GM19328 (cell line): ENCODE measurements at regions not wholly inside any gene's neighbourhood (a gene's known extent, or its start where the extent isn't known, plus 50 kb on each side); places are given as distances from the start of the nearest gene placed in this dataset.

Experiments used
- ATAC-seq: cut with Tn5 transposase; IDR thresholded peaks from one replicate; pipeline ENCODE4 v1.9.1; 2021; ENCODE audit warnings: mild to moderate bottlenecking, moderate library complexity; ENCODE audit not compliant: unreplicated experiment

DNA sequence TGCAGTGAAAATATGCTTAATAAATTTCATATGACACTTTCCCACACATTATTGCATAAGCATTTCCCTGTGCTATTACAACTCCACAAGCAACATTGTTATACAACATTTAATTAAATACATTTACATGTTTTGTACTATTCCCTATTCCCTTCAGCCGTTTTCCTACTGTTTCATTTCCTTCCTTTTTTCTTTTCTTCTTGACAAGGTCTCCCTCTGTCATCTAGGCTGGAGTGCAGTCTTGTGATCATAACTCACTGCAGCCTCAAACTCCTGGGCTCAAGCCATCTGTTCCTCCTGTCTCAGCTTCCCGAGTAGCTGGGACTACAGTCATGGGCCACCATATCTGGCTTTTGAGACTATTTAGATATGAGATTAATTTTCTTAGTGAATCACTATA, 254.7 kb downstream of the NFKBIZ start:
- no peak for ATAC-seq

DNA sequence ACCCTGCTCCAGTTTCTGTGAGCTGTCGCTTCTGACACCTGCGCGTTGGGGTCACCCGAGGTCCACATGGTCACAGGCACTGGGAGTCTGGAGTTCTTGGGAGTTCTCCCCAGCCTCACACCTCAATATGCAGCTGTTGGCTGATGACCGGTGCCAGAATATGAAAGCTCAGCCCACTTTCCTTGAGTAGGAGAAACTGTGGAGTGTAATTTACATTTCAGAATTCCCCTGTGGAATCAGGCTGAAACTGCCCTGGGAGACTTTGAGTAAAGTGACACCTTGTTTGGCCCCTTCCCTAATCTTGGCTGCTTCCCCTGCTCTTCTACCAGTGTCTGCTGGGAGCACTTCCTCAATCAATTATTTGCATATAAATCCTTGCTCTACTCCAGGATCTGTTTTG, 255.9 kb downstream of the NFKBIZ start:
- ATAC-seq, result no peak

DNA sequence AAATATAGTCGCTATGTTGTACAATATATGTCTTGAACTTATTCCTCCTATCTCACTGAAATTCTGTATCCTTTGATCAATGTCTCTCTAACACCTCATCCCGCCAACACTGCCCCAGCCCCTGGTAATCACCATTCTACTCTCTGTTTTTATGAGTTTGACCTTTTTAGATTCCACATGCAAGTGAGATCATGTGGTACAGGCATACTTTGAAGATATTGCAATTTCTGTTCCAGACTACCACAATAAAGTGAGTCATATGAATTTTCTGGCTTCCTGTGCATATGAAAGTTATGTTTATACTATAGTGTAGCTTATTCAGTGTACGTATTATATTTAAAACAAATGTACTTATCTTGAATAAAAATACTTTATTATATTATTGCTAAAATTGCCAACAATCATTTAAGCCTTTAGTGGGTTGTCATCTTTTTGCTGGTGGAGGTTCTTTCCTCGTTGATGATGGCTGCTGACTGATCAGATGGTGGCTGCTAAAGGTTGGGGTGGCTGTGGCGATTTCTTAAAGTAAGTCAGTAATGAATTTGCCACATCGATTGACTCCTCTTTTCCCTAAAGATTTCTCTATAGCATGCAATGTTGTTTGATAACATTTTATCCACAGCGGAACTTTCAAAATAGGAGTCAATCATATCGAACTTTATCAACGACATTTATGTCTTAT, 257.2 kb downstream of the NFKBIZ start:
- ATAC-seq, result no peak

DNA sequence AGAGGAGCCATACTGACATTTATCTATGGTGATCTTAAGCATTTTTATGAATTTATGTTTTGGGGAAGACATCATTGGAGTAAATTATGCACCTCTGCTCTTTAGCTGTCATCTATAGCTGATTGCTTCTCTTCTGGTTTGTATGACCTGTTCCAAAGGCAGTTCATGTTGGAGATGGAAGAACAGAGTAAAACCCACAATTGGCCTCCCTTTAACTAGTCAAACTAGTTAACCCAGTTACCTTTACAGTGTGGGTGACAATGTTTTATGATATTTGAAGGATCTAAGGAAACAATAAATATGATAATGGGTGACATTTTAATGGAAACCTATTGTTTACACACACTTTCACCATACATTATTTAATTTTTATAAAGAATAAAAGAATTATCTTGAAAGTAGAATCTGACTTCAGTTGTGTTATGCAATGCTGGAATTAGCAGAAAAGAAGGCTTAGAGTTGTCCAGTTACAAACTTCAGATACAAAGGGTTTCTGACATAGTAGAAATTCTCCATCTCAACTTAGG, 263.5 kb downstream of the NFKBIZ start:
- ATAC-seq, result no peak

DNA sequence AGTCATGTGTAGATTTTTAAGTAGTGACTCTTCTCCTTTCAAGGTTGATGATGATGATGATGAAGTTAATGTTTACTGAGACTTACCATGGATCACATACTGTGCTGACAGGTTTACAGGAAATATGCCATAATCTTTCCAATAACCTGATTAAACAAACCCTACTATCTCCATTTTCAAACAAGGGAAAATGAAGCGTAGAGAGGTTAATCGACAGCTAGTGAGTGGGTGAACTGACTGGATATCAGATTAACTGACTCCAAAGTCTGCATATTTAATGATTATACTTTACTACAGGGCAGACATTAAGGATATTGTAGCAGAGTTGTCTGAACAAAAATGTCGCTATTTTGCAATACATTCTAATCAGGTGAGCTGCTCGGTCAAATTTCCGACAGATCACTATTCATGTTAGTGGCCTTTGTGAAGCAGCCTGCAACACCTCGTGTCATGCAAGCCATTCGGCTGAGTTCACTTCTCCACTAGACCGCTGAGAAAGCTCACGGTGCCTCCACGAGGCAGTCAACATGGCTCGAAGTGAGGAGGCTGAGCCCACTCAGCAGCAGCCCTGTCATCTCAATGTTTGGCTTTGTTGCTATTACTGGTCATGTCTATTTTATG, 264.2 kb downstream of the NFKBIZ start:
- no peak for ATAC-seq

DNA sequence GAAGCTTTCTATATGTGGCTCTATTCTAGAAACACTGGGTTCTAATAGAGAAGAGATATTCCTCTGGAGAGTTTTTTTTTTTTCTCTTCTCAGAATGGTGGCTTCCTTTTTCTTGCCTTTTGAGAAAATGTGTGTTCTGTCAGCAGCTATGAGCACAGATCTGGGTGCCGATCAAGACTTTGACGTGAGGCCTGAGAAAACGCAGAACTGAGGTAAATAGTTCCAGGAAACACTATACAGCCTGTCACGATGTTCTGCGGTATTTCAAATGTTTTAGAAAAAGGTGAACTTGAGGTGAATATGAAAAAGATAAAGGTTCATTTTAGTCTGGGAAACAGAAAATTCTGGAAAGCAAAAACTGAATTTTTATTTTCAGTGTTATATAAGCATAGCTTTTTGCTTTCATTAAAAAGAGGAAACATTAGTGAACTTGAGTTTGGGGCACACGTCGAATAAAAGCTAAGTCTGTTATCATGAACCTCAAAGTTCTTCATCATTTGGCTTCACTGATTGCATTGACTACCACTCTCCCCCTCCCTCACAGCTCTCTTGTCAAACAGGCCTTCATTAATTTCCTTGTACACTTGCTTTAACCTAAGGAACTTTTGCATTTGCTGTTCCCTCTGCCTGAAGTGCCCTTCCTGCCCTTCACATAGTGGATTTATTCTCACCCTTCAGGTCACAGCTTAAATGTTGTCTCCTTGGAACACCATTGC, 265.1 kb downstream of the NFKBIZ start:
- ATAC-seq, result no peak

DNA sequence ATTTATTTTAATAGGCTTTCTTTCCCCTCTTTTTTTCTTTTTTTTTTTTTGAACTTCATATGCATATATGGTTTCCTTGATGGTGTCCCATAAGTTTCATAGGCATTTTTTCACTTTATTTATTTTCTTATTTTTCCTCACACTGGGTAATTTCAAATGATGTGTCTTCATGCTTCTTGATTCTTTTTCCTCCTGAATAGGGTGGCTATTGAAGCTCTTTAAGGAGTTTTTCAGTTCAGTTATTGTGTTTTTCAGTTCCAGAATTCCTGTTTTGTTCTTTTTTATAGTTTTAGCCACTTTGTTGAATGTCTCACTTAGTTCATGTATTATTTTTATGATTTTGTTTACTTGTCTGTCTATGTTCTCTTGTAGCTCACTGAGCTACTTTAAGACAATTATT, 273.2 kb downstream of the NFKBIZ start:
- ATAC-seq, result no peak

DNA sequence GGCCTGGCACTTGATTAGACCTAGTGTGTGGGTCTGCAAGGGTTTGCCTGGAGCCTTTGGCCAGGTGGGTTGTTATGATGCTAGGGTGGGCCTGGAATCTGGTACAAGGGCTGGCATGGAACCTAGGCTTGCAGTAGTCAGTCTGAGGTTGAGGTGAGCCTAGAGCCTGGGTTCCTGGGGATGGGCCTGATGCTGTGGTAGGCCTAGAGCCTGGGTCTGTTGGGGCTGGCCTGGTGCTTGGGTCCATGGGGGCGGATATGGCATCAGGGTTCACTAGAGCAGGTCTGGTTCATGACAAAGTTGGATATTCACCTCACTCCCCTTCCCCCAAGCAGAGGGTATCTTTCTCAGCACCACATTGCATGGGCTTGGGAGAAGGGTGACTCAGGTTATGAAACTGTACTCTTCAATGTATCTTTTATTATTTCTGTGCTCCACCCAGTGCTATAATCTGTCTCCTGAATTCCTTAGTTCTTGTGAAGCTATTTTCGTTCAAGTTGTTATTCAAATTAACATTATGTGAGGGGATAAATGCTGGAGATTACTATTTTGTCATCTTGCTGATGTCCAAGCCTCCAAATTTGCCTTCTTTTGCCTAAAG, 274.4 kb downstream of the NFKBIZ start:
- no peak for ATAC-seq

DNA sequence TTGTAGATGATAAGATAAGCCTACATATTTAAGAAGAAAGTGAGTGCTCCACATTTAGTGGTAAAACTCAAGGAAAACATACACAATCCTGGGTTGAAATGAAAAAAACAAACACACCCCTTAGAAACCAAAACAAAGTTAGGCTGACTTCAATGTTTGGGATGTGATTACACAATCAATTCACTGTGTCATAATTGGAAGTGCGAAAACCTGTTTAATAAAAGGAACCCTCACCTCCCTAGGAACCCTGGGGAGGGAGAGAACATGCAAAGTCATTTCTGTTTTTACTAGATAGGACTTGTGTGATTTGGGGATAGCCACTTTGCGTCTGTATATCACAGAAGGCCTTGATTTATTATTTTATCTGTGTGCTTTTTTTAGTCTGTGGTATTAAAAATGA, 275.0 kb downstream of the NFKBIZ start:
- no peak for ATAC-seq

DNA sequence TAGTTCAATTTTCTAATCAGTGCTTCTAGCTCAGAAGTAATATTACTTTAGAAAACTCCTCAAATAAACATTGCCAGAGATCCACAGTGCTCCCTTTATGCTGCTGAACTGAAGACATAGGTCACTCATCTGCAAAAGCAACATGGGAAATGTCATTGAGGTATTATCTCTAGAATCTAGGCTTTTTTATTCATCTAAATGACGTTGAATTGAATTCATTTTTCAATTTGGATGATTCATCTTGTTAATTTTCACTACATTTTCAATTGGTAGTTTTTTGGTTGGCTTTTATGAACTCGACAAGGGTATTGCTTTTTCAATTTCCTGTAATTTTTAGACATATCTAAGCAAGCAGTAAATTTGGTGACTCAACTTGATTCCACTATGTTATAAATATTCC, 275.4 kb downstream of the NFKBIZ start:
- ATAC-seq, result no peak

DNA sequence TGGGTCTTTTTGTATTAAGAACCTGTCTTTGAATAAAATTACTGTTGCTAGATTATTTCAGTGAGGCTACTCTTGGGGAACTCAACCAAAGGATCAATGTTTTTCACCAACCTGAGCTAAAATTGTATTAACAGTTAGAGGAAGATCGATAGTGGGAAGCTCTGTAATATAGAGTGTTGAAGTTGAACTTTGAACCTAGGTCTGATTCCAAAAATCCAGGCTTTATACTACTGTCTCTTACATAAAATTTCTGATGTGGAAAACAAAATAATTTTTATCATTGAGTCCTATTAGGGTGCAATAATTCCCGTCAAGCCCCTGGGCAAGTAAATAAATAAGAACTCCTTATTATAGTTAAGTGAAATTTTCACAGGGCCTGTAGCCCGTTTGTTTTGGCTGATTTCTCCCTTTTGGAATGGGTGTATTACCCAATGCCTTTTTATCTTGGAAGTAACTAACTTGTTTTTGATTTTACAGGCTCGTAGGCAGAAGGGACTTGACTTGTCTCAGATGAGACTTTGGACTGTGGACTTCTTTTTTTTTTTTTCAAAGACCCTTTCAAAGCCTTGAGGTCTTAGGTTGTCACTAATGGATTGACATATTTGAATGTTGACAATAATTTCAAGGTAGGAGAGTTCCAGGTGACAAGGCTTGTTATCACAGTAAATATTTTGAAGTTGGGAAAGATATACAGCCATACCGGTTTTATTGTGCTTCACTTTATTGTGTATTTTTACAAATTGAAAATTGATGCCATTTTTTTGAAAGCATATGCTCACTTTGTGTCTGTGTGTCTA, 276.1 kb downstream of the NFKBIZ start:
- ATAC-seq, result no peak

DNA sequence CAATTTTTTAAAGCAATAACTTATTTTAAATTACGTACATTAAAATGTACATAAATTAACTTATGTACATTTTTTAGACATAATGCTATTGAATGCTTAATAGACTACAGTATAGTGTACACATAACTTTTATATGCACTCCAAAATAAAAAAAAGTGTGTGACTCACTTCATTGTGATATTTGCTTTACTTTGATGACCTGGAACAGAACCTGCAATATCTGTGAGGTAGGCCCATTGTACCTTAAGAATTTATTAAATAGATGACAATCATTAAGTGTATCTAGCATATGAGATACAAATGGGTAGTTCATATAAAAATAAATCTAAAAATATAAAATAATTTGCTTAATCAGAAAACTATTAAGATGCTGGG, 276.7 kb downstream of the NFKBIZ start:
- ATAC-seq, result no peak

DNA sequence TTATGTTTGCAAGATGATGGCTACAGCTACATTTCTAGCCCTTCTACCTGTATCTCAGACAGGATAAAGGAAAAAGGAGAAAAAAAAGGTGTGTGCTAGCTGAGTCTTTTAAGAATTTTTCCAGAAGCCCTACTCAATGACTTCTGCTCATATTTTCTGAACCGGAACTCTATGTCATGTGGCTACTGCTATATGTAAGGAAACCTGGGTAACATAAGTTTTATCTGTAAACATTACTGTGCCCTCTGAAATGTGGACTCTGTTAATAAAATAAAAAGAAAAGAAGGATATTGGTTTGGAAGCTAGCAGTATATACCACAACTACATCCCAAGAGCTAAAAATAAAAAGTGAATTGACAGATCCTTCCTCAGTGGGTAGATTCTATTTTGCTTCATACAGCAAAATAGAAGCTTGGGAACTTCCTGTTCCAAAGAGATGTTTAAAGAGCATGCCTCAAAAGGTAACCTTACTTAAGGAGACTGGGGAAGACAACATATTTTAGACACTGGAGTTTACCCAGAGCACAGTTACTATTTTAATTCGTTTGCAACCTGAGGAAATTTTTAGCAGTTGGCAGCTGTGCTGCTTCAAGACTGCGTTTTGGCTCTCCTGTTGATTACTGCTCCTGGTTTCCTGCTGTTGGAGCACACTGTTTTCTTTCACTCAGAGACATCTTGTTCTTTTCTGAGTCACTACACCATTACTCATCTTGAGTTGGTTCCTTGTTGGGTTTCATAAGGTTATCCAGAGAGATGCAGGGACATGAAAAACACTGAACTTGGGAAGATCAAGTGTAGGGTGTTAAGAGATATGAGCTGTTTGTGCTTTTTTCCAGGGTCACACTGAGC, 280.7 kb downstream of the NFKBIZ start:
- ATAC-seq, result no peak

DNA sequence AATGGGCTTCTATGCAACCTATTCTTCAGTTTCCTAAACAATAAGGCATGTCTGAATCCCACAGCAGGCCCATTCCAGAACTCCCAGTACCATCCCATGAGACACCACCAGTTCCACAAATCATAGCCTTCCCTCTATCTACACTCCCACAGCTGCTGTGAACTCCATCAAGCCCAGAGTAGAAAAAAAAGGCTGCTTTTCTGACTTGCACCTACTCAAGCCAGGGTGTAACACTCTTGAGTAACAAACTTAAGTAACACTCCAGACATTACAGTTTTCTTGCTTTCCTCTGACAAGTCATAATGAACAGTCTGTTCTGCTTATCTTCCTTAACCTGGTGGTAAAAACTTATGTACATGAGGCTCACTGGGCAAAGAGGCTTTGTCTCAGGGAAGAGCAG, 283.1 kb downstream of the NFKBIZ start:
- no peak for ATAC-seq

DNA sequence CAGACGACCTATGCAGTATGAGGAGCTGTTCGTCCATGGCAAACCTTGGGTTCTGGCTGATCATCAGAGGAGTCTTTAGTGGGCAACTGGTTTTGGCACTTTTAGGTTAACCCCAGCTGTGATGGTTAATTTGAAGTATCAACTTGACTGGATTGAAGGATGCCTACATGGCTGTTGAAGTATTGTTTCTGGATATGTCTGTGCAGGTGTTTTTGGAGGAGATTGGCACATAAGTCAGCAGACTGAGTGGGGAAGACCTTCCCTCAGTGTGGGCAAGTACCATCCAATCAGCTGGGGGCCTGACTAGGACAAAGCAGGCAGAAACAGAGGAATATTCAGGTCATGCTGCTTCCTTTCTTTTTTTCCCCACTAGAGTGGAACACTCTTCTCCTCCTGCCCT, 284.1 kb downstream of the NFKBIZ start:
- no peak for ATAC-seq

DNA sequence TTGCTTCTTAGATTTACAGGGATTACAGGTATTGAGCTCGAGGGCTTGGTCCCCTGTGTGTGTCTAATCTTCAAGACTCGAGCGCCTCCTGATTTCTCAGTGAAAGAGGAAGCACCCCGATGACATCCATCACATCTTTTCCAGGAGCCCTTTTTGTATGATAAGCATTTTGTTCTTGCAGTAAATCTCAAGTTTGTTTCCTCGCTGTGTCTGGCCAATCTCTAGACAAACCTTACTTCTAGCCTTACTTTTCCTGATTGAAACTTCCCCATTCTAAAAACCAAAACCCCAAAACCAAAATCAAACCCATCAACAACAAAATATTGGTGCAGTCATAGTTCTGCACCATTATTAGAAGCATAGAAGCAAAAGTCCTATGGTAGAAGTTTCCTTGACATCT, 286.0 kb downstream of the NFKBIZ start:
- ATAC-seq, result no peak

DNA sequence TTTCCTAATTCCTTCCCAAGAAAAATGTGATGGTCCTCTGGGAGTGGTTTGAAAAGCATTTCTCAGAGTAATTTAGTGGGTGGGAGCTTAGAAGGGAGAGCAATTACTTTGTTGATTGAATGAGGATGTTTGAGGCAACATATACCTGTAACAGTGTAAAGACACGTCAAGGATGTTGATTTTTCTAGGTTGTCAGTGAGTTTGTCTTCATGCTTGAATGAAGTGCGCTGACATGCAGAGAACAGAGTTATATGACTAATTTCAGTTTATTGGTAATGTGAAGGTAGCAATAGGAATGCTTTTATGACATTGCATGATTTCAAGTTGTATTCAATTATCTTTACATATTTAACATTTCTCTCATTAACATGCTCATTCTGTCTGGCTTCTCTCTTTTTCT, 286.9 kb downstream of the NFKBIZ start:
- ATAC-seq, result no peak

DNA sequence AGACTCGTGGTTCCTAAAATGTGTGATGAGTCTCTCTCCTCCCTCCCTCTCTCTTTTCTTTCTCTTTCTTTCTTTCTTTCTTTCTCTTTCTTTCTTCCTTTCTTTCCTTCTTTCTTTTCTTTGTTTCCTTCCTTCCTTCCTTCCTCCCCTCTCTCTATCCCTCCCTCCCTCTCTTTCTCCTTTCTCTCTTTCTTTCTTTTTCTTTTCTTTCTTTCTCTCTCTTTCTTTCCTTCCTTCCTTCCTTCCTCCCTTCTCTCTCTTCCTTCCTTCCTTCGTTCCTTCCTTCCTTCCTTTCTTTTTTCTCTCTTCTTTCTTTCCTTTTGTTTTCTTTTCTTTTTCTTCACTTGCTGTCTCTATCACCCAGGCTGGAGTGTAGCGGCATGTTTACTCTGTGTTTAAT, 290.8 kb downstream of the NFKBIZ start:
- no peak for ATAC-seq

DNA sequence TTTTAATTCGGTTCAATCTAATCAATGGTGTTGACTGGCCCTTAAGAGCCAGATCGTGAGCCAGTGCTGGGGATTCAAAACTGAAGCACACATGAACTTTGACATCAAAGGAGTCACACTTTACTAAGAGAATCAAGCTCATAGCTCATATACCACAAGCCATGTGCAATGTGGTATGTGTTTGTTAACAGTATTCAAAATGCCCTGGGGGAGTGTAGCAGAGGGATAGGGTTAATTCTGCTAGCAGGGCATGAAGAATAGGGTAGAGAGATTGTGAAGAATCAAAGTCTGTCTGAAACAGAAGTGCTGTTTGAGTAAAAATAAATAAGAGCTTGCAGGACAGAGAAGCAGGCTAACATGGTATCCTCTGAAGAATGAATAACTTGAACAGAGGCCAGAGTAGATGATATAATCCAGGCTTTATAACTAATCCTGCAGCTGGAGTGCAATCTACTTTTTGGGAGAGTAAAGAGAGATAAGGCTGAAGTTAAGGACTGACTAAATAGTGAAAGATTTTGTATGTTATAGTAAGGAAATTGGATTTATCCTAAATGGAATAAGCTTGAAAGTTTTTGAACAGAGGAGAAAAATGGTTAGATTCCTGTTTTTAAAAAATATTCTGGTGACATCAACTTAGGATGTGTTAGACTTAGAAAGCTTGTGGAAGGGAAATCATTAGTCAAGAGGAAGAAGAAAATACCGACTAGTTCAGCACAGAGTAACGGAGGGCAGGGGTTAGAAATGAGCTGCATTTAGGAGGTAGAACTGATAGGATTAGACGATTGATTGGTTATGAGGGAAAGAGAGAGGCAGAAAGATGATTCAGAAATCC, 292.0 kb downstream of the NFKBIZ start:
- ATAC-seq, result no peak
